DMS53 treated with DMSO at 0.1 percent for 48 hours (cell line): ENCODE measurements at regions not wholly inside any gene's neighbourhood (a gene's known extent, or its start where the extent isn't known, plus 50 kb on each side); places are given as distances from the start of the nearest gene placed in this dataset.
"Not testable (repeated sequence)": the region's sequence is repeated elsewhere in the genome, so short reads cannot be mapped to it uniquely, and the experiment has no call there.

Experiments used
- DNase-seq: peaks from one replicate; lab custom pipeline; 2025; ENCODE audit not compliant: unreplicated experiment; lab: John Stamatoyannopoulos, UW

GRCh38 chr2:16375351-16375750, 290.3 kb downstream of the CYRIA start:
- no peak for DNase-seq

DNA sequence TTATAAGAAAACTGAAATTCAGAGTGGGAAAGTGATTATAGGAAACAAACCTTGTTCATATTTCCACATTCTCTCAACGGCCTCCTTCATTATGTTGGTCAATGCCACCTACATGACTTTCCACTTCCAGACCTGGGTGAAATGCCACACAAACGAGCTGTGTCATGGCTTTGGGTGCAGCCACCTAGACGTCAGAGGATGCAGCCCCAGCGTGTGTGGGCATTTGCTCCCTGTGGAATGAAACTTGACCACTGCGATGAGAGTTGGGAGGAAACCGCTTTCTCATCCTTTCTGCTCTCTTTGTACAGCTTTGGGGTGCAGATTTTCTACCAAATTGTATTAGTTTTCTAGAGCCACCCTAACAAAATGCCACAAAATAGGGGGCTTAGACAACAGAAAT, 291.0 kb downstream of the CYRIA start:
- DNase-seq, result no peak

- no peak for DNase-seq
Observed at GRCh38 chr2:16373341-16373740, 292.3 kb downstream of the CYRIA start.

DNA sequence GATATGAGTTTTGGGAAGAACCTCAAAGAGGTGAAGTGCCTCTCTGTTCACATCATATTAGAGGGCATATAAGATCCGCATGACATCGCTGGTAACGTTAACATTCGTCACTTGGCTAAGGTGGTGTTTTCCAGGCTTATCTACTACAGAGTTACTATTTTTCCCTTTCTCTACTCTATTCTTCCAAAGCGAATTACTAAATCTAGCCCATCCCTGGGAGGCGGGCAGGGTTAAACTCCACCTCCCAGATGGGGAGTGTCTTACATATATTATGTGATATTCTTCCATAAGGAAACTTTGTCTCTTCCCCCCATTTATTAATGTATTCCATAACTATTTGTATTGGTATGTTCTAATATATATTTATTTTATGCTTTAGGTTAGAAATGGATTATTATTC, 293.9 kb downstream of the CYRIA start:
- DNase-seq, result no peak

- no peak for DNase-seq
Observed at GRCh38 chr2:16368951-16369350, 296.7 kb downstream of the CYRIA start.

GRCh38 chr2:16368328-16368727, 297.3 kb downstream of the CYRIA start:
- no peak for DNase-seq

DNA sequence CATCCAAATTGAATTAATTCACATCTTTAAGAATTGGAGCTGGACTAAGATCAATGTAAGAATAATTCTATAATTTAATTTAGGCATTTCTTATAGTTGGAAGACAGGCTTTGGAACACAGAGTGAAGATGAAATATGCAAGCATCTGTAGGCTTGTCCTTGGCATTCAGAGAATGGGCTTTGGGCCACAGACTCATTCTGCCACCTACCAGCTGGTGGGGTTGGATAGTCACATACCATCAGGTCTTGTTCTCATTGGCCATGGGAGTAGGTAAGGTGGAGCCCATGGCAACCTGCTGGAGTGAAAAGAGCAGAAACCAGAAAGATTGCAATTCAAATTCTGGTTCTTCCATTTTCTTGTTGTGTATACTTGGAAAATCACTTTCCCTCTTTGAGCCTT, 300.3 kb downstream of the CYRIA start:
- no peak for DNase-seq

- no peak for DNase-seq
Observed at GRCh38 chr2:16363581-16363980, 302.1 kb downstream of the CYRIA start.

GRCh38 chr2:16362611-16363010, 303.0 kb downstream of the CYRIA start:
- DNase-seq, result no peak

DNA sequence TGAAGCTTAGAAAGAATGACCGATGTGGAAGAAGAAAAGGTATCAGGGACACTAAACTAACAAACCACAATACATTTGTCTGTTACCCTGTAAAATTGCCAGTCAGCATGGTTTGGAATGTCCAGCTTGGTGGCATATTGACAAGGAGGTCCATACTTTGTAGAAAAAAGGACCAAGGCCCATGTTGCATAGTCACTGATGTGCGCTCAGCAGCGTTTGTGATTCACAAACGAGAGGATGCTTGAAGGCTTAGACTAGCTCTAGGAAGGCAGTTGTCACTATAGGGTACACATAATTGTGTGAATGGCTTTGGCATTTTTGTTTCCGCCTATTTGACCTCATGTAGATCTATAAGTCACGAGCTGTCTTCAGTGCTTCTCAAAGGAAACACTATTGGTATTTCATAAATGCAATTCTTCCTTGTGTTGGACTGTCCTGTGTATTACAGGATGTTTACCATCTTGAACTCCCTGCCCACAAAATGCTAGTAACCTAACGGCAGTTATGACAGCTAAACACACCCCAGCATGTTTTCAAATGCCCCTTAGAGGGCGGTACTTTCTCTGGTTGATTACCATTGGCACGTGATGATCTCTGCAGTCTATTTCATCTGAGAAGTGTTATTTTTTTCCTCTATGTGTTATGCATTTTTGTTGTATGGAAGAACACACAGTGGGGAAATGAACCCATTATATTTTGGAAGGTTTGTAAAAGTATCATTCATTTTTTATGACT, 304.2 kb downstream of the CYRIA start:
- DNase-seq, result no peak

DNA sequence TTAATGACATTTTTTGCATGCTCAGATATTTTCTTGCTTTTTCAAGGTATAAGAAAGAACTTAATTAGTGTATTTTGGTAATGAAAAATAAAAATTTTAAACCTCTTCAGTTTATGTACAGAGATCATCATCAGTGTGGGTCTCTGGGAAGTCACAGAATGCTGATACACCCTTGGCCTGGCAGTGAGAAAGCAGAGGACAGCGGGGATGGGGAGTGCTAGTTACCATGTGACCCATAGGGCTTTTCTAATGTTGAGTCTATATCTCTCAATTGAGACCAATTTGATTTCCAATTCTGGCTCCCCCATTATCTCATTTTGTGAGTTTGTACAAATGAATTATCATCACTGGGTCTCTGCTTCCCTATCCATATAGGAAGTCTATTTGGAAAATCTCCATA, 305.7 kb downstream of the CYRIA start:
- DNase-seq, result no peak

- no peak for DNase-seq
Observed at GRCh38 chr2:16357188-16357587, 308.4 kb downstream of the CYRIA start.

DNA sequence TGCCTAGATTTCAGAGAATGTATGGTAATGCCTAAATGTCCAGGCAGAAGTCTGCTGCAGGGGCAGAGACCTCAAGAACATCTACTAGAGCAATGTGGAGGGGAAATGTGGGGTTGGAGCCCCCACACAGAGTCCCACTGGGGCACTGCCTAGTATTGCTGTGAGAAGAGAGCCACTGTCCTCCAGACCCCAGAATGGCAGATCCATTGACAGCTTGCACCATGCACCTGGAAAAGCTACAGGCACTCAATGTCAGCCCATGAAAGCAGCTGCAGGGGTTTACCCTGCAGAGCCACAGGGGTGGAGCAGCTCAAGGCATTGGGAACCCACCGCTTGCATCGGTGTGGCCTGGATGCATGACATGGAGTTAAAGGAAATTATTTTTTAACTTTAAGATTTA, 314.1 kb downstream of the CYRIA start:
- DNase-seq, result no peak

DNA sequence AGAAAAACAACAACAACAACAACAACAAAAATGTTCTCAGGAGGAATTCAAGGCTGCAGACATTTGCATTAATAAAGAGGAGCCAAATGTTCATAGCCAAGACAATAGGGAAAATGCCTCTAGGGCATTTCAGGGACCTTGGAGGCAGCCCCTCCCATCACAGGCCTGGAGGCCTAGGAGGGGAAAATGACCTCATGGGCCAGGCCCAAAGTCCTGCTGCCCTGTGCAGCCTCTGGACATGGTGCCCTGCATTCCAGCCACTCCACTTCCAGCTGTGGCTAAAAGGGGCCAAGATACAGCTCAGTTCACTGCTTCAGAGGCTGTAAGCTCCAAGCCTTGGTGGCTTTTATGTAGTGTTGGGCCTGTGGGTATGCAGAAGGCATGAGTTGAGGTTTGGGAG, 314.5 kb downstream of the CYRIA start:
- no peak for DNase-seq

DNA sequence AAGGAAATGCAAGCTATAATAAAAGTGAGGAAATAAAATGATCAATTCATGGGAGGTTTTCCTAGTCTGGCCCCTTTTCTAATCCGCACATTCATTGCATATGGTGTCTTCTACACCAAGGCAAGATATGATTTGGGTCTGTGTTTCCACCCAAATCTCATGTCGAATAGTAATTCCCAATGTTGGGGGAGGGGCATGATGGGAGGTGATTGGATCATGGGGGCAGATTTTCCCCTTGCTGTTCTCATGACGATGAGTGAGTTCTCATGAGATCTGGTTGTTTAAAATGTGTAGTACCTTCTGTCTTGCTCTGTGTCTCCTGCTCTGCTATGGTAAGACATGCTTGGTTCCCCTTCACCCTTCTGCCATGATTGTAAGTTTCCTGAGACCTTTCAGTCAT, 315.4 kb downstream of the CYRIA start:
- no peak for DNase-seq

GRCh38 chr2:16349811-16350210, 315.8 kb downstream of the CYRIA start:
- DNase-seq, result no peak

DNA sequence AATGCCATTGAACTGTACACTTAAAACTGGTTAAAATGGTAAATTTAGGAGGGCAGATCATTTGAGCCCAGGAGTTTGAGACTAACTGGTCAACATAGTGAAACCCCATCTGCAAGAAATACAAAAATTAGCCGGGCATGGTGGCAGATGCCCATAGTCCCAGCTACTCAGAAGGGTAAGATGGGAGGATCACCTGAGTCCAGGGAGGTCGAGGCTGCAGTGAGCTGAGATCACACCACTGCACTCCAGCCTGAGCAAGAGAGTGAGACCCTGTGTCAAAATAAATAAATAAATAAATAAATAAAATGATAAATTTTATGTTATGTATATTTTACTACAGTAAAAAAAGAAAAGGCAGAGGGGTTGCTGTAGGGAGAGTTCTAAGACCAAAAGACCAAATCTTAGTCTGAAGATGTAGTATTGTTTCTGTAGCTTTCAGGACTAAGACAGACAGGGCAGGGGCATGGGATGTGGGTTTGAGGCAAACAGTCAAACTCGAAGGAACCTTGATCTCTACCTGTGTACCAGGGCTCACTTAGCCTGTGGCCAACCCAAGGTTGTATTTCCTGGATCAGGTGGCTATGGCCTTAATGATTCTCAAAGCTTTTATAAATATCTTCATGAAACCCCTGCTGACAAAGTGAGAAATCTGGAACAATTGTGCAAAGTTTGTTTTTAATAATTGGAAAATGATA, 316.7 kb downstream of the CYRIA start:
- no peak for DNase-seq

DNA sequence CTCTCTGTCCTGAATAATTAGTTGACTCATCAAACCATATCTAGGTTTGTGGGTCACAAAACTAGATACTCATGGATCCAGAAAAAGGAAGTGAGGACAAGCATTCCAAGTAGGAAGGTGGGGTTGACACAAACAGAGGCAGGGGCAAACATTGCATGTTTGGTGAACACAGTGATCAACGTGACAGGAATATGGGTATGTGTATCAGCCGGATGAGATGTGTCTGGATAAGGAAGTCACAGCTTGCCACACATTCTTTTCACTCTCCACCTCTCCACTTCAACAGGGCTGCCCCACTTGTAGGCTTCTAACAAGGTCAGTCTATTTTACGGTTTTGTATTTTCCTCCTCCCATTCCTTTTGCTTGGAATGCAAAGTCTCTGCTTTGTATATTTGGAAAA, 319.0 kb downstream of the CYRIA start:
- no peak for DNase-seq

DNA sequence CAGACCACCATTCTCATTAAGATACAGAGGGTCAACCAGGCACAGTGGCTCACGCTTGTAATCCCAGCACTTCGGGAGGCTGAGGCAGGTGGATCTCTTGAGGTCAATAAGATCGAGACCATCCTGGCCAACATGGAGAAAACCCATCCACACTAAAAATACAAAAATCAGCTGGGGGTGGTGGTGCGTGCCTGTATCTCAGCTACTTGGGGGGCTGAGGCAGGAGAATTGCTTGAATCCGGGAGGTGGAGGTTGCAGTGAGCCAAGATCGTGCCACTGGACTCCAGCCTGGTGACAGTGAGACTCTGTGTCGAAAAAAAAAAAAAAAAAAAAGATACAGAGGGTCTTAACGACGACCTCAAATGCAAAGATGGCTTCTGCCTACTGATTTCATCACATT, 320.4 kb downstream of the CYRIA start:
- not testable (repeated sequence) for DNase-seq

- no peak for DNase-seq
Observed at GRCh38 chr2:16339206-16339605, 326.4 kb downstream of the CYRIA start.

GRCh38 chr2:16338026-16338425, 327.6 kb downstream of the CYRIA start:
- DNase-seq, result no peak

DNA sequence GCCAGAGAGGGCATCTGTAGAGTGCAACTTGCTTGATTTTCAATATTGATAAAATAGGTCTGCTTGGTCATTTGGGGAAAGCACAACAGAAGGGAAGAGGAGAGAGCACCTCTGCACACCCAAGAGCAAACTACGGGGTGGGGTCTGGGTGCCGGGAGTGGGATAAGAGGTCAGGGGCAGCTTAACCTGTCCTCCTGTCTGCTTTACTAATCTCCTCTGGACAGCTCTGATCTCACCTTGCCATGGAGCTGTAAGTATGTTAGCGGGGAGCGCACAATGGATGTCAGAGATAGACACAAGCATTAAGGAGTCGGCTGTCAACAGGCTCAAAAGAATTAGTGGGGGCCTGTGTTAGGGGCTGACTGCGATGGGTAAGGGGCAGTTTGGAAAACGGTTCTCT, 328.7 kb downstream of the CYRIA start:
- no peak for DNase-seq

- no peak for DNase-seq
Observed at GRCh38 chr2:16336491-16336890, 329.1 kb downstream of the CYRIA start.
